ENCODE measurements at regions not wholly inside any gene's neighbourhood (a gene's known extent, or its start where the extent isn't known, plus 50 kb on each side); places are given as distances from the start of the nearest gene placed in this dataset.

- no peak for DNase-seq
These were observed 64.2 kb downstream of the GJA1 start for GRCh38 chr6:121499666-121500065.

DNA sequence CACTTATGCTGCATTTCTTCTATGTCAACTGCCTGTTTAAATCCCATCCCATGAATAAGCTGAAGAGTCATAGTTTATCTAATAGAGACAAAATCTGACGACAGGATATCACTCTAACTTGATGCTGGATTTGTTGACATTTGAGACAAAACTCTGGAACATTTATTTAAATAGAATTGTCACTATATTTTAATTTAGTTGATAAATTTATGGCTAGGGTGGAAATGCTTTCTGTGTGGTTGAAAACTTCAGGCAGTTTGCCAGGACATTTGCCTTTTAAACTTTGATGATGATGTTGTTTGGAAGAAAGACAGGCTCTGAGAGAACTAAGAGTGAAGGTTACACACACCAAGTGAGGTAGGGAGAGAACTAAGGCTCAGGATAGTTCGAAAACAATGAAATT, 68.1 kb downstream of the GJA1 start:
- no peak for DNase-seq

- DNase-seq, result no peak
These were observed 68.8 kb downstream of the GJA1 start for GRCh38 chr6:121504227-121504626.

GRCh38 chr6:121505284-121505683, 69.8 kb downstream of the GJA1 start:
- no peak for DNase-seq

- no peak for DNase-seq
These were observed 71.6 kb downstream of the GJA1 start for GRCh38 chr6:121506761-121507754.

DNA sequence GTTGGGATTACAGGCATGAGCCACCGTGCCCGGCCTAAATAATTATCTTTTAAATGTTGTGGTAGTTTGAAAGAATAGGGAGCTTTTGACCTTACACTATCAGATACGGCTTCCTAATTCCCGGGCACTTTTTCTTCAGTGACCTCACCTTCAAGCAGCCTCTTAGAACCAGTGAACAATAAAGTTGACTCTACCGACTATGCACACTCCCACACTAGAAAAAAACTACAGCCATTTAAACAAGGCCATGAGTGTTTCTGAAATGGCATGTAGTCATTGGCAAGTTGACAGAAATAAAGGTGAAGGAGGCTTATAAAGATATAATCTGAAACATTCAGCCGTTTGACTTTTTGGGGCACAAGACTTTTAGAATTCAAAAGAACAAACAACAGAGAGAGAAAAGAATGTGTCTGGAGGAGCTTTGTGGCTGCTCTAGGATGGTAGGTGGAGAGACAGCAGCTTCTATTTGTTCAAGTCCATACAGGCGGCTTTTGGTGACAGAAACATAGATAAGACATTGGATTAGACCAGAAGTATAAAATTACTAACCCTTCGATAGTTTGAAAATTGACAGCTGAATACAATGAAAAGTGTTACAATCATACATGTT, 75.2 kb downstream of the GJA1 start:
- no peak for DNase-seq

DNA sequence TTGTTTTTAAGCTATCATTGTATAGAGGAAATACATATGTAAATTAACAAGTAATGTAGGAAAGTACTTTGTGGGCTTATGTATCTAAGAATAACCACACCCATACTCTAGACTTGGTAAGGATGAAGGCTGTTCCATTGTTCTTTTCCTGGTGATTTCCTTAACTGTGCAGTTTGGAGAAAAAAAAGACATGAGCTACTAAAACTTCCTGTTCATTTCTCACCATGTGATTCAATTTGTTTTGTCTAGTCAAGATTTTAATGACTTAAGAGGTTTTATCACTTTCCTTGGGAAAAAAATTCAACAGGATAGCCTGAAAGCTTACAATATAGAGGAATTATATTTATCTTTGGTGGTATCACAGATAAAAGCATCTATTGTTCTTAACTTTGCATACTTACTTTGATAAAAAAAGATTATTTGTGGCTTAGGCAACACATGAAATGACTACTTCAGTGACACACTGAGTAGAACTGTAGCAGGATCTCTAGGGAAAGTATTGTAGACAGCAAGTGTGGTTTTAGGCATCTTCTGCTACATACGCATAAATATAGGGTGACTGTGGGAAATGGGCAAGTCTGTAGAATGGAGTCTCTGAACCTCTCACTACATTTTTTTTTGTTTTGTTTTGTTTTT, 80.3 kb downstream of the GJA1 start:
- DNase-seq, result no peak

- DNase-seq, result no peak
These were observed 80.9 kb downstream of the GJA1 start for GRCh38 chr6:121516331-121516730.

GRCh38 chr6:121520337-121521163, 85.1 kb downstream of the GJA1 start:
- DNase-seq, result no peak

DNA sequence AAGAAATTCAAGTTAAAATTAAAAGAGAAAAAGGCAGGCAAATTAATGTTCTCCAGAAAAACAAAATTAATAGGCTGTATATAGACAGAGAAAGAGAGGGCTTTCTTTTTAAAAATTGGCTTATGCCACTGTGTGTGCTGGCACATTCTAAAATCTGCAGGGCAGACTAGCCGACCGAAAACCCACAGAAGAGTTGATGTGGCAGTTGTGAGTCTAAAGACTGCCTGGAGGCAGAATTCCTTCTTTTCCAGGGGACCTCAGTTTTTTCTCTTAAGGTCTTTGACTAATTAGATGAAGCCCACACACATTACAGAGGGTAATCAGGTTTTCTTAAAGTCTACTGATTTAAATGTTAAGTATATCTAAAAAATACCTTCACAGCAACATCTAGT, 85.7 kb downstream of the GJA1 start:
- DNase-seq, result no peak

DNA sequence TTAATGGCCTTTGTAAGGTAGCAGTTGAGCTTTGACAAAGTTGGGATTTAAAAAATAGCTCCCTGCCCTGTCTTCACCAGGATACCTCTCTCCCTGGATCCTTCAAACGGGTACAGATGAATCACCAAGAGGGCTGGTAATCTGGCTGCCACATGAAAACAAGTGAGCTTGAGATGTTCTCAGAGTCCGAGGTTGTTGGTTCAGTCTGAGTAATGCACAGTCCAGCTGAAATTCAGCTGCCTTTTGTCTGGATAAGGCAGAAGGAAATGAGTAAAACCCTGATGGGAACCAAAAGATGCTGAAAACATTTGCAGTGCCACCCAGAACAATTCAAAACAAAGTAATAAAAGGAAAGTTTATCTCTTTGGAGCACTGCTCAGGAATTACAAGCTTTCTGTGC, 86.8 kb downstream of the GJA1 start:
- no peak for DNase-seq

- no peak for DNase-seq
These were observed 87.4 kb downstream of the GJA1 start for GRCh38 chr6:121522771-121523386.

DNA sequence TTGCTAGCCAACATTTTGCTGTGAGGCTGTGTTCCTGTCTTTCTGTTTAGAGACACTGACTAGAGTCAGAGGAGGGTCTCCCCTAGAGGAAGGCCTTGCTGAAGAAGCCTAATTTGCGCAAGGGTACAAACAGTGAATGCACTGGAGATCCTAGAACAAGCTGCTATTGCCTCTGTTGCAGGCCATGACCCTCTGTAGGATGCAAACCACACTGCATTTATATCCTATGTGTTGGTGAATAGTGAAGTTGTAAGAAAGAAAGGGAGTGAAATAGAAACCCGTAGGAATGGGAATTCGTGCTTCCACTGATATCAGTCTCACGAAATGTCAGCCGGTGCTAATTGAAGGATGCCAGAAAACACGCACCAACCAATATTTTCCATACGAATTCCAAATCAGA, 88.2 kb downstream of the GJA1 start:
- DNase-seq, result no peak

DNA sequence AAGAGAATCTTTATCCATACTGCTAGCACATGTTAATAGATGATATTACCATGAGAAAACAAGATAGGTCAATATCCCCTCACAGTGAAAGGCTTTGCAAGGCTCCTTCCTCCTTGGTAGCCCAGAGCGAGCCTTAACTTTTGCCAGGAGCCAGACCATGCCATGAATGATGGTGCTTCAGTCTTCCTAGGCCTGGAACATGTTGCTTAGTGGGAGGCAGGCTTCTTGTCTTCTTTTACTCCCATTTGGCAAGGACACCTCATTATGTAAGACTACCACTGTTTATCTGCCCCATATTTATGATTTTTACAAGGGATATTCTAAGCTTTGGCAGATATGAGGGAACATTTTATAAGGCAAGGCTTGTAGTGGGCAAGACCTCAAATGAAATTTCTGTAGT, 90.8 kb downstream of the GJA1 start:
- no peak for DNase-seq

GRCh38 chr6:121531658-121532169, 96.3 kb downstream of the GJA1 start:
- no peak for DNase-seq

DNA sequence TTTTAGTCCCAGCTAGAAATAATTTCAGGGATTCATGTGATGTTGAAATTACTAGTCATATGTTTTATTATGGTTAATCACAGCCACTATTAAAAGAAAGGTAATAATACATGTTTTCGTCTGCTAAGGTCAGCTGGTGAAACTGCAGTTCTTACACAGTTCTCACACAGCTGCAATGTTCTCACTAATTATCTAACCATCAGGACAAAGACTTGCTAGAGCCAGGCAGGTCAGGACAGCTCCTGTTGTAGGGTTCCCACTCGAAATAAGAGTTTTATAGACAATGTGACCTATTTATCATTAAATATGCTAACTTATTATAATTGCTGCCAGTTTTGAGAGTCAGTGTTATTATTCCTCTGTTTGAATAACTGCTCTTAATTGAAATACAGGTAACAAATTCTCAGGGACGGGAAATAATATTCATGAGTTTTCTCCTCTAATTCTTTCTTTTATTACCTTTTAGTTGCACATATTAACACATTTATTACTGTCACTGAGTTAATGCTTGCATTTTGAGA, 97.9 kb downstream of the GJA1 start:
- DNase-seq, result no peak

GRCh38 chr6:121535777-121536176, 100.3 kb downstream of the GJA1 start:
- DNase-seq, result no peak

GRCh38 chr6:121536345-121536744, 100.9 kb downstream of the GJA1 start:
- DNase-seq, result no peak

GRCh38 chr6:121539439-121539838, 104.0 kb downstream of the GJA1 start:
- no peak for DNase-seq

- DNase-seq, result no peak
These were observed 104.8 kb downstream of the GJA1 start for GRCh38 chr6:121540210-121540609.

GRCh38 chr6:121544691-121545090, 109.2 kb downstream of the GJA1 start:
- no peak for DNase-seq

DNA sequence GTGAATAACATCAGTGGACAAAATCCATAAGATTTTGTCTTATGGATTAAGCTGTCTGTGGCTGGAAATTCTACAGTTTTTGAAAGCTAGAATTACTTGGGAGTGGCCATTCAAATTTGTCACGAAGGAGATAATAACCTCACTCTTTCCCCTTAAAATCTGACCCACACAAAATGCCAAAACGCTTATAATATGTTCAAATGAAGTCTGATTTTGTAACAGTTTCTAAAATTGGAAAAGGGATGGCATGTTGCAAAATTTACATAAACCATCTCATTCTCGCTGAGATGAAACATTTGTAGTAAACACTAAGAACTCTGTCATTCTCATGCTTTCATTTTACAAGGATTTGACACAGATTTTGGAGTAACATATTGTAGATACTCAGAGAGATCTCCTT, 112.7 kb downstream of the GJA1 start:
- no peak for DNase-seq
